Gastroesophageal sphincter (tissue), 3 donors: ENCODE measurements at regions not wholly inside any gene's neighbourhood (a gene's known extent, or its start where the extent isn't known, plus 50 kb on each side); places are given as distances from the start of the nearest gene placed in this dataset.

Experiments used
- EP300 ChIP-seq: sonication (generic); formaldehyde crosslinking; IDR thresholded peaks from one replicate; pipeline ENCODE4 v1.6.1; 2017; ENCODE audit warnings: antibody characterized with exemption, mild to moderate bottlenecking
- POLR2A ChIP-seq, 2 donors: fragments of 450-650 bp; IDR thresholded peaks; one replicate each; pipeline ENCODE4 v1.6.1; 2017; ENCODE audit warnings: antibody characterized with exemption in 2 of 2, mild to moderate bottlenecking in 2 of 2, moderate library complexity in 1 of 2
- POLR2AphosphoS5 ChIP-seq: sonication (generic); formaldehyde crosslinking; IDR thresholded peaks from one replicate; pipeline ENCODE4 v1.6.1; 2017; ENCODE audit warnings: antibody characterized with exemption
- TF ChIP-seq, protein P1 (sequence below), 4 experiments: fragments of 200-600 bp in 2 of 4; fragments of 450-650 bp in 2 of 4; sonication (generic) in 1 of 4; IDR thresholded peaks; one replicate each; pipeline ENCODE4 v1.5.1; 2017 to 2019; ENCODE audit warnings: antibody characterized with exemption in 4 of 4, mild to moderate bottlenecking in 2 of 4, moderate library complexity in 2 of 4

- TF ChIP-seq, protein P1, sequence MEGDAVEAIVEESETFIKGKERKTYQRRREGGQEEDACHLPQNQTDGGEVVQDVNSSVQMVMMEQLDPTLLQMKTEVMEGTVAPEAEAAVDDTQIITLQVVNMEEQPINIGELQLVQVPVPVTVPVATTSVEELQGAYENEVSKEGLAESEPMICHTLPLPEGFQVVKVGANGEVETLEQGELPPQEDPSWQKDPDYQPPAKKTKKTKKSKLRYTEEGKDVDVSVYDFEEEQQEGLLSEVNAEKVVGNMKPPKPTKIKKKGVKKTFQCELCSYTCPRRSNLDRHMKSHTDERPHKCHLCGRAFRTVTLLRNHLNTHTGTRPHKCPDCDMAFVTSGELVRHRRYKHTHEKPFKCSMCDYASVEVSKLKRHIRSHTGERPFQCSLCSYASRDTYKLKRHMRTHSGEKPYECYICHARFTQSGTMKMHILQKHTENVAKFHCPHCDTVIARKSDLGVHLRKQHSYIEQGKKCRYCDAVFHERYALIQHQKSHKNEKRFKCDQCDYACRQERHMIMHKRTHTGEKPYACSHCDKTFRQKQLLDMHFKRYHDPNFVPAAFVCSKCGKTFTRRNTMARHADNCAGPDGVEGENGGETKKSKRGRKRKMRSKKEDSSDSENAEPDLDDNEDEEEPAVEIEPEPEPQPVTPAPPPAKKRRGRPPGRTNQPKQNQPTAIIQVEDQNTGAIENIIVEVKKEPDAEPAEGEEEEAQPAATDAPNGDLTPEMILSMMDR (IDR thresholded peaks at IDR 0.05) = no peak
- TF ChIP-seq POLR2AphosphoS5 = no peak
- TF ChIP-seq POLR2A (IDR thresholded peaks at IDR 0.05) = no peak
- TF ChIP-seq EP300 = no peak
Measured at GRCh38 chr20:53723045-53723444, 129.4 kb upstream of the ZNF217 start.
